ENCODE measurements at regions not wholly inside any gene's neighbourhood (a gene's known extent, or its start where the extent isn't known, plus 50 kb on each side); places are given as distances from the start of the nearest gene placed in this dataset.

- no peak for TF ChIP-seq CTCF (conservative IDR thresholded peaks at IDR 0.05; ENCODE audit: low read depth in 2 of 2)
- TF ChIP-seq ZNF462 (CRISPR knock-in tag; IDR thresholded peaks at IDR 0.05), result no peak
- TF ChIP-seq ETS1 (IDR thresholded peaks at IDR 0.05), result no peak
- no peak for TF ChIP-seq ZNF114 (CRISPR knock-in tag; IDR thresholded peaks at IDR 0.05)
These were observed 135.6 kb upstream of the HDGFL1 start (continued) for GRCh38 chr6:22433745-22434144.

GRCh38 chr6:22435151-22435550 lies 134.2 kb upstream of the HDGFL1 start:
- H3K36me3 ChIP-seq (ENCODE audit: insufficient read depth), result no peaks in the 10 kb centered on the region
- Mint-ChIP-seq H3K27me3 (ENCODE audit: insufficient read depth, low read depth, poor library complexity) (no peaks in the 10 kb centered on the region), H3K9me3 (no peaks in the 10 kb centered on the region), H3K4me3 (no peak overlapping the region), H3K27ac (no peak overlapping the region), H3K36me3 (ENCODE audit: low read depth) (no peaks in the 10 kb centered on the region), H3K4me1 (no peaks in the 10 kb centered on the region)
- TF ChIP-seq CTCF (conservative IDR thresholded peaks at IDR 0.05; ENCODE audit: low read depth in 2 of 2), result no peak
- no peak for TF ChIP-seq NANOG (IDR thresholded peaks at IDR 0.05; ENCODE audit: borderline replicate concordance)
- no peak for TF ChIP-seq JUNB (IDR thresholded peaks at IDR 0.05; ENCODE audit: unreplicated experiment)
- H3K27ac ChIP-seq (ENCODE audit: low read depth), result no peak overlapping the region
- H3K4me2 ChIP-seq, result no peak overlapping the region
- H3K79me2 ChIP-seq (replicated peaks; ENCODE audit: insufficient read depth), result no peaks in the 10 kb centered on the region
- H3K4me3 ChIP-seq, result no peak overlapping the region
- peaks cover 2% of the 10 kb centered on the region; the same call in 1 of the 2 replicates for H3K9me2 ChIP-seq (ENCODE audit: insufficient read depth)
- no peak for ATAC-seq
- no peak overlapping the region; the same call in 1 of the 2 replicates for H2AFZ ChIP-seq
- no peak for DNase-seq (ENCODE audit: low spot score)
- H3K27me3 ChIP-seq (ENCODE audit: insufficient read depth), result no peaks in the 10 kb centered on the region
- no peaks in the 10 kb centered on the region for H4K20me1 ChIP-seq (replicated peaks; ENCODE audit: insufficient read depth)
- no peaks in the 10 kb centered on the region for H3K4me1 ChIP-seq (ENCODE audit: insufficient read depth)
- no peaks in the 10 kb centered on the region for H3F3A ChIP-seq (replicated peaks; ENCODE audit: low read depth)

Data from GM23338 (cell line).